ENCODE measurements at regions not wholly inside any gene's neighbourhood (a gene's known extent, or its start where the extent isn't known, plus 50 kb on each side); places are given as distances from the start of the nearest gene placed in this dataset.

DNA sequence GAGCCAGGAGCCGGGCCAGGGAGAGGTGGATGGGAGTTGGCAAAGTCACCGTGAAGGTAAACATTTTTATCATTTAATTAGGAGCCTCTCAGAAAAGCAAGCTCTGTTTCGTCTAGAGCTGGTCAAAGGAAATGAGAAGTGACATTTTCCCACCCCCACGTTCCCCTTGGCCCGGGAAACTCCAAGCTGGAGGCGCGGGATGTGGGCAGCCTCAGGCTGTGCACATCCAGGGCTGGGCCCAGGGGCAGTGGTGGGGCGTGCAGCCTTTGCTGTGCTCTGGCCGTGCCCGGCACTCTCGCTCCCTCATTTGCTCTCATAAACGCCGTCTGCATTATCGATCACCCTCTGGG is 135.6 kb upstream of the RET start:
- H3K27me3 ChIP-seq (ENCODE audit: insufficient read depth, low read length, poor library complexity, severe bottlenecking), result no peaks in the 10 kb centered on the region
- Mint-ChIP-seq H3K9me3 (peaks cover 0 to 2% (median 0%) of the 10 kb centered on the region in 5 donors), H3K27ac (no peak overlapping the region), H3K4me1 (no peaks in the 10 kb centered on the region), H3K4me3 (no peak overlapping the region), H3K27me3 (peaks cover 4 to 12% of the 10 kb centered on the region in 2 donors), H3K36me3 (no peaks in the 10 kb centered on the region)
- no peak overlapping the region for H3K27ac ChIP-seq (ENCODE audit: low read depth, low read length)
- no peaks in the 10 kb centered on the region for H3K4me1 ChIP-seq (ENCODE audit: insufficient read depth, low read length)
- DNase-seq, result no peak
- H3K9me3 ChIP-seq (ENCODE audit: low read length), result no peaks in the 10 kb centered on the region
- H3K36me3 ChIP-seq (ENCODE audit: insufficient read depth, low read length), result no peaks in the 10 kb centered on the region
- H3K4me3 ChIP-seq (ENCODE audit: low read length), result no peak overlapping the region
- ChIA-PET CTCF (no interaction called here), POLR2A (no interaction called here)

DNA sequence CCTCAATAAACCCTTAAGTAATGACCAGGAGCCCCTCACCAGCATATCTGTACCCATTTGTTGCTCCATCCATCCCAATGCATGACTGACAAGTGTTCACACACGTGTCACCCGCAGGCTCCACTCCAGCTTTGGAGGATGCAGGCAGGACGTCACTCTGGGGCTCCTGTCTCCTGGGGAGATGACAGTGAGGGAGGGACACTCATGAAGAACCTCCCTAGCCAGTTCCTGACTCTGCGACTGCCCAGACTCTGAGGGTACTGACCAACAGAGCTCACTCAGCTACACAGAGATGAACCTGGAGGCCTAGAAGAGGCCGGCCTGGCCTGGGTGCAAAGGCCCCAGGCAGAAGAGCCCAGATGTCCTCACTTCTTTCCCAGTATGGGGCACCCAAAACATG is 135.1 kb upstream of the RET start:
- ChIA-PET POLR2A (no interaction called here), CTCF (no interaction called here)
- Mint-ChIP-seq H3K4me3 (no peak overlapping the region), H3K4me1 (no peaks in the 10 kb centered on the region), H3K9me3 (peaks cover 0 to 2% (median 0%) of the 10 kb centered on the region in 5 donors), H3K36me3 (no peaks in the 10 kb centered on the region), H3K27me3 (peaks cover 4 to 10% of the 10 kb centered on the region in 2 donors), H3K27ac (no peak overlapping the region)
- Histone ChIP-seq H3K27ac (ENCODE audit: low read depth, low read length) (no peak overlapping the region), H3K9me3 (ENCODE audit: low read length) (no peaks in the 10 kb centered on the region), H3K4me3 (ENCODE audit: low read length) (no peak overlapping the region), H3K27me3 (ENCODE audit: insufficient read depth, low read length, poor library complexity, severe bottlenecking) (no peaks in the 10 kb centered on the region), H3K36me3 (ENCODE audit: insufficient read depth, low read length) (no peaks in the 10 kb centered on the region), H3K4me1 (ENCODE audit: insufficient read depth, low read length) (no peaks in the 10 kb centered on the region)
- DNase-seq, result no peak

DNA sequence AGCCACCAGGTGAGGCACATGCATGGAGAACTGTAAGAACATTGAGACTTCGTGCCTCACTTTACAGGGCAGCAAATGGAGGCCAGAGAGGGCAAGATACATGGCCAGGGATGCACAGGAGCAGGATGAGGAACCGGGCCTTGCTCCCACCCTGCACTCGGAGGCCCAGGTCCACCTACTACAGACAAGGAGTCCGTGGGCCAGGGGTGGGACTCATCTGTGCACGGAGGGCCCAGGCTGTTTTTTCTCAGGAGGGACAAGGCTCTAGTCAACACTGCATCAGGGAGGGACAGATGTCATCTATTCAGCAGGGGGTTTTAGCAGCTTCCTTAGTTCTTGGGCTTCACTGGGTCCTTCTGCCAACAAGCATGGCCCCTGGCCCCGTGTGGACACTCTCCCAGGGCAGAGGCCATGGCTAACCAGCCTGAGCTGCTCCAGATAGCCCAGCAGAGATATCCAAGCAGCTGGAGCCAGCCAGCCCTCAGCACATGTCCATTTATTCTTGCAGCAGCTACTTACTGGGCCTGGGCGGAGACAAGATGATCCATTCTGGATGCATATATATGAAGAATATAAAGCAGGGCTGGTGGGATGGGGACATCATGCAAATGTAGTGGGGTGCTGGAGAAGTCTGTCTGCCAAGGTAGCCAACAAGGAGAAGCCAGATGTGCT is 134.5 kb upstream of the RET start:
- ChIA-PET POLR2A (no interaction called here), CTCF (no interaction called here)
- Histone ChIP-seq H3K27me3 (ENCODE audit: insufficient read depth, low read length, poor library complexity, severe bottlenecking) (no peaks in the 10 kb centered on the region), H3K9me3 (ENCODE audit: low read length) (no peaks in the 10 kb centered on the region), H3K27ac (ENCODE audit: low read depth, low read length) (no peak overlapping the region), H3K4me3 (ENCODE audit: low read length) (no peak overlapping the region), H3K36me3 (ENCODE audit: insufficient read depth, low read length) (no peaks in the 10 kb centered on the region), H3K4me1 (ENCODE audit: insufficient read depth, low read length) (no peaks in the 10 kb centered on the region)
- Mint-ChIP-seq H3K36me3 (no peaks in the 10 kb centered on the region), H3K27ac (peak overlapping the region in 1 of 8 donors; percentile 48), H3K27me3 (peaks cover 6 to 10% of the 10 kb centered on the region in 2 donors), H3K9me3 (peaks cover 0 to 2% (median 0%) of the 10 kb centered on the region in 5 donors), H3K4me3 (no peak overlapping the region), H3K4me1 (no peaks in the 10 kb centered on the region)
- DNase-seq, result no peak

DNA sequence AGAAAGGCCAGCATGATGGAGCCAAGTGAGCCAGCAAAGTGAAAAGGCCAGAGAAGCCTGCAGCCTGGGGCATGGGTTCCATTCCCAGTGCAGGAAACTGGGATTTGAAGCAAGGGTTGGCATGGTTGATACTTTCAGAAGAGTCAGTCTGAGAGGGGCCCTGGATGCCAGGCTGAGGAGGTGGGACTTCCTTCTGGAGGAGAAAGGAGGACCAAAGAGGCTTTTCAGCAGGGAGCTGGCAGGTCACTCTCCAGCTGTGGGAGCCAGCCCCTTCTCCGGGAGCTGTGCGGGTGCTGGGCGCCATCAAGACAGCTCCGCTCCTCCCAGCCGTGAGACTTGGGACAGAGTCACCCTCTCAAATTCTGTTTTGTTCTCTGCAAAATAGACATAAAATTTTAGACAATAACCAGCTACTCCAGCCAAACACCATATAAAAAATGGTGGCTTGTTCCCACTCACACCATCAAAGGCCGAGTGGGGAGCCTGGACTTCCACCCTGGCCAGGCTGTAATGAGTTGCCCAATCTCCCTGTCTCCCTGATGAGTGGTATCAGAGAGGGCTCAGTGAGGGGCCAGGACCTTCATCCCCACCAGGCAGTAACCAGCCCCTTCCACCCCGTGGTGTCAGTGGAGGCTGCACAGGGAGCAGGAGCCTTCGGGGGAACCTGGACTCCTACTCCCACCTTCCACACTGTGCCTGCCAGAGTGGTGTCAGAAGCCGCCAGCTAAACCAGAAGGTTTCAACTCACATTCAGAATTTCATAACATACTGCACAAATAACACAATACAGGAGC is 133.6 kb upstream of the RET start:
- H3K27me3 Mint-ChIP-seq, result peaks cover 4 to 7% of the 10 kb centered on the region in 2 donors
- Histone ChIP-seq H3K27ac (ENCODE audit: low read depth, low read length) (no peak overlapping the region), H3K36me3 (ENCODE audit: insufficient read depth, low read length) (no peaks in the 10 kb centered on the region), H3K4me1 (ENCODE audit: insufficient read depth, low read length) (no peaks in the 10 kb centered on the region), H3K9me3 (ENCODE audit: low read length) (no peaks in the 10 kb centered on the region), H3K4me3 (ENCODE audit: low read length) (no peak overlapping the region), H3K27me3 (ENCODE audit: insufficient read depth, low read length, poor library complexity, severe bottlenecking) (no peaks in the 10 kb centered on the region)
- ChIA-PET CTCF (no interaction called here), POLR2A (no interaction called here)
- H3K9me3 Mint-ChIP-seq, result peaks cover 0 to 2% (median 0%) of the 10 kb centered on the region in 5 donors
- no peak for DNase-seq
- H3K4me1 Mint-ChIP-seq, result no peaks in the 10 kb centered on the region
- H3K27ac Mint-ChIP-seq, result no peak overlapping the region
- H3K36me3 Mint-ChIP-seq, result no peaks in the 10 kb centered on the region
- H3K4me3 Mint-ChIP-seq, result no peak overlapping the region

DNA sequence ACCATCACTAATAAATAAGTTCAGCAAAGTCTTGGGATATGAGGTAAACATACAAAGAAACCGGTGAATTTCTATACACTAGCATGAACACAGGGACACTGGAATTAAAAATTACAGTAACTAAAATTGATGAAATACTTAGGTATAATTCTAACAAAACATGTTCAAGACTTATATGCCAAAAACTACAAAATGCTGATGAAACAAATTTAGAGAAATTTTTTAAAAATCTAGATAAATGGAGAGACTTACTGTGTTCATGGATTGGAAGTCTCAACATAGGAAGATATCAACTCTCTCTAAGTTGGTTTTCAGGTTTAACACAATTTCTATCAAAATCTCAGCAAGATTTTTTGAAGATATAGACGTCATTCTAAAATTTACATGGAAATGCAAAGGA is 128.8 kb upstream of the RET start:
- no peak overlapping the region for H3K27ac ChIP-seq (ENCODE audit: low read depth, low read length)
- H3K4me3 ChIP-seq (ENCODE audit: low read length), result no peak overlapping the region
- CTCF ChIA-PET, result no interaction called here
- no peaks in the 10 kb centered on the region for H3K36me3 ChIP-seq (ENCODE audit: insufficient read depth, low read length)
- Mint-ChIP-seq H3K4me3 (no peak overlapping the region), H3K9me3 (peaks cover 0 to 2% (median 0%) of the 10 kb centered on the region in 5 donors), H3K27me3 (peaks cover 6 to 8% of the 10 kb centered on the region in 2 donors), H3K36me3 (no peaks in the 10 kb centered on the region), H3K4me1 (no peaks in the 10 kb centered on the region), H3K27ac (no peak overlapping the region)
- H3K9me3 ChIP-seq (ENCODE audit: low read length), result no peaks in the 10 kb centered on the region
- no peaks in the 10 kb centered on the region for H3K4me1 ChIP-seq (ENCODE audit: insufficient read depth, low read length)
- DNase-seq, result no peak
- POLR2A ChIA-PET, result no interaction called here
- H3K27me3 ChIP-seq (ENCODE audit: insufficient read depth, low read length, poor library complexity, severe bottlenecking), result no peaks in the 10 kb centered on the region

DNA sequence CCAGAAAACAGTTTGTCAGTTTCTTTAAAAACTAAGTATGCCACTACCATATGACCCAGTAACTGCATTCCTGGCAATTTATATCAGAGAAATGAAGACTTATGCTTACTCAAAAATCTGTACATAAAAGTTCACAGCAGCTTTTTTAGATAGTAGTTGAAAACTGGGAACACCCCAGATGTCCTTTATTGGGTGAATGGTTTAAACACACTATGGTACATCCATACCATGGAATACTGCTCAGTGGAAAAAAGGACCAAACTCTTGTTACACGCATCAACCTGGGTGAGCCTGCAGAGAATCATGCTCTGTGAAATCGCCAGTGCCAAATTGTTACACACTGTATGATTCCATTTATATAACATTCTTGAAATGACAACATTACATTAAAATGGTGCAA is 127.6 kb upstream of the RET start:
- Mint-ChIP-seq H3K27ac (no peak overlapping the region), H3K9me3 (peaks cover 0 to 2% (median 0%) of the 10 kb centered on the region in 5 donors), H3K4me1 (no peaks in the 10 kb centered on the region), H3K36me3 (no peaks in the 10 kb centered on the region), H3K27me3 (peaks cover 6 to 15% of the 10 kb centered on the region in 2 donors), H3K4me3 (no peak overlapping the region)
- Histone ChIP-seq H3K27me3 (ENCODE audit: insufficient read depth, low read length, poor library complexity, severe bottlenecking) (no peaks in the 10 kb centered on the region), H3K9me3 (ENCODE audit: low read length) (no peaks in the 10 kb centered on the region), H3K4me1 (ENCODE audit: insufficient read depth, low read length) (no peaks in the 10 kb centered on the region), H3K27ac (ENCODE audit: low read depth, low read length) (no peak overlapping the region), H3K36me3 (ENCODE audit: insufficient read depth, low read length) (no peaks in the 10 kb centered on the region), H3K4me3 (ENCODE audit: low read length) (no peak overlapping the region)
- DNase-seq, result no peak
- ChIA-PET CTCF (no interaction called here), POLR2A (no interaction called here)

- H3K4me1 ChIP-seq (ENCODE audit: insufficient read depth, low read length), result no peaks in the 10 kb centered on the region
- Mint-ChIP-seq H3K27ac (no peak overlapping the region), H3K4me1 (no peaks in the 10 kb centered on the region), H3K36me3 (no peaks in the 10 kb centered on the region), H3K4me3 (no peak overlapping the region), H3K9me3 (peaks cover 0 to 2% (median 0%) of the 10 kb centered on the region in 5 donors), H3K27me3 (peaks cover 8 to 15% of the 10 kb centered on the region in 2 donors)
- DNase-seq, result no peak
- H3K4me3 ChIP-seq (ENCODE audit: low read length), result no peak overlapping the region
- no peaks in the 10 kb centered on the region for H3K27me3 ChIP-seq (ENCODE audit: insufficient read depth, low read length, poor library complexity, severe bottlenecking)
- H3K27ac ChIP-seq (ENCODE audit: low read depth, low read length), result no peak overlapping the region
- CTCF ChIA-PET, result no interaction called here
- POLR2A ChIA-PET, result no interaction called here
- no peaks in the 10 kb centered on the region for H3K36me3 ChIP-seq (ENCODE audit: insufficient read depth, low read length)
- H3K9me3 ChIP-seq (ENCODE audit: low read length), result no peaks in the 10 kb centered on the region
Measured at GRCh38 chr10:42950606-42951485, 126.0 kb upstream of the RET start.
